HG03095 (cell line): ENCODE measurements at regions not wholly inside any gene's neighbourhood (a gene's known extent, or its start where the extent isn't known, plus 50 kb on each side); places are given as distances from the start of the nearest gene placed in this dataset.

ENCODE experiments used
- ATAC-seq: cut with Tn5 transposase; IDR thresholded peaks from one replicate; pipeline ENCODE4 v1.9.1; 2021; ENCODE audit warnings: moderate library complexity; ENCODE audit not compliant: unreplicated experiment

DNA sequence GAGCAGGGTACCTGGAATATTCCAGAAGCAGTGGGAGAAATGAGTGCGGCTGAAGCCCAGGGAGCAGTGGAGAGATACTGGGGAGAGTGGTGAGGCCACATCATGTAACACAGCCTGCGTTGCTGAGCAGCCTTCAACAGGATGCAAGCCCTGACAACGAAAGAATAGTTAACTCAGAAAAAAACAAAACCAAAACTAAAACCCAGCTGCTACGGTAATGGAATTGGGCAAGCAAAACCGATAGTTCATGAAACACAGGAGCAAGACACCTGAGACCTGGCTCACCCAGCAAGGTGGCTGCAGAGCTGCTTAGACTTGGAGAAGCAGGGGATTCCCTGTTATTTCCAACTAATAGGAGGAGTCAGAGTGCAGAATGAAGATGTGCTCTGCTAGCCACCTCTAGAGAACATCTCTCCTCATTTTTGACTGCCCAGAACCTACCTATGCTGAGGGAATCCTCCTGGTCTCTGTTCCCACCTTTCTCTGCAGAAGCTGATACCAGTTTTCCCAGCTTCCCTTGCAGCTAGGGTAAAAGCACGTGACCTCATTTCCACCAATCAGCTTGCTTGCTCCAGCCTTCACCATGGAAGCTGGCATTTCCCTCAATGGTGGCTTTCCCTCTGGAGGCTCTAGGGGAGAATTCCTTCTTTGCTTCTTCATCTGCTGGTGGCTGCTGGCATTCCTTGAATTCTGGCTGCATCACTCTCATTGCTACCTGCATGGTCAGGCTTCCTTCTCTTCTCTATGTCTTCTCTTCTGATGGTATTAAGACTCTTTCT lies 59.4 kb upstream of the XYLT1 start:
- ATAC-seq: peak; percentile 83

DNA sequence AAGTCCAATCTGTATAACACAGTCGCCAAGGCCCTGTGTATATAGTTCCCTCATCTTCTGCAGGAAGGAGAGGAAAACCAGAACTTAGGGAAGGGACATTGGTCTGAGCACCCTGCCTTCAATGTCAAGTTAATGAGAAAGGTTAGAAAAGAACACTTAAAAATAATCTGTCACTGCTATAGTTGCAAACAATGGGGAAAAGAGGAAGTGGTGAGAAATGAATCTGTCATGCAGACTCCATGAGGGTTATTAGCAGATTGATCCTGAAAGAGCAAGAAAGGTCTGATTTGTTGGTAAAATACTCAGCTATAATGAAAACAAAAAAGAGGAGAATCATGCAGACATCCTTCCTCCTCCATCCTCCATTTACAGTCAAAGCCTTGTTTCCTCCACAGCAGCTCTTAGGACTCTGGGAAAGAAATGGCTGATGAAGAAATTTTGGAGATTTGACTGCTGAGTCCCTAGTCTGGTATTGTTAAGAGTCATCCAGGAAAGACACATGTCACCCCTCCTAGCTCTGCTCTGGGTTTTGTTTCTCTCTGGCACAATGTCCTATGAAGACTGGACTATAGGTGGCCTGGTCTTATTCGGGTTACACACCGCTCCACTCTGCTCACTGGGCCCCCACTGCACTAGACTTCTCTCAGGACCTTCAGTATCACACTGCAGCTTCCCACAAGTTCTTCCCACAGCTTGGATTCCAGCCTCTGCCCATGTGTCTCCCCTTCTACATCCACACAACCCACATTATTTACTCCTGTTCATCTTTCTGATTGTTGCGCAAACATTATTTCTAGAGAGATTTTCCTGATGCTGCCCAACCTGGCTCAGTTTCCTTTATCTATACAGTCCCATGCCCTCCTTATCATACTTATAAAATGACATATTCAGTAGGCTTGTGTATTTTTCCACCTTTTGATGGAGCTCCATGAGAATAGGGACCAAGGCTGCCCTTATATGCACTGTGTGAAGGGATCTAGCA lies 56.5 kb upstream of the XYLT1 start:
- no peak for ATAC-seq

- no peak for ATAC-seq
Observed at GRCh38 chr16:17524656-17525055, 53.9 kb upstream of the XYLT1 start.

GRCh38 chr16:17520561-17520960 lies 49.8 kb upstream of the XYLT1 start:
- no peak for ATAC-seq
